H1 (cell line): ENCODE measurements at regions not wholly inside any gene's neighbourhood (a gene's known extent, or its start where the extent isn't known, plus 50 kb on each side); places are given as distances from the start of the nearest gene placed in this dataset.

Source experiments
- BACH1 ChIP-seq: IDR thresholded peaks from 2 replicates; pipeline ENCODE4 v1.6.1; 2012; ENCODE audit warnings: low read length, improper control_type of control experiment
- CBX8 ChIP-seq: fragments of 300-800, 300-1000 bp; sonication (generic); IDR thresholded peaks from 2 replicates; pipeline ENCODE4 v1.7.1; 2016; ENCODE audit warnings: low read depth, low read length, borderline replicate concordance
- CHD2 ChIP-seq: IDR thresholded peaks from 2 replicates; pipeline ENCODE4 v1.6.1; 2012; ENCODE audit warnings: low read length, improper control_type of control experiment
- EGR1 ChIP-seq: IDR thresholded peaks from 2 replicates; pipeline ENCODE4 v1.6.1; 2011; ENCODE audit warnings: low read depth, low read length, borderline replicate concordance
- EZH2 ChIP-seq: fragments of 200-600 bp; sonication (generic); IDR thresholded peaks from 2 replicates; pipeline ENCODE4 v1.7.1; 2012; ENCODE audit warnings: low read depth, mild to moderate bottlenecking, moderate library complexity, low read length, inconsistent platforms; ENCODE audit not compliant: severe bottlenecking
- FOSL1 ChIP-seq: IDR thresholded peaks from 2 replicates; pipeline ENCODE4 v1.6.1; 2011; ENCODE audit warnings: mild to moderate bottlenecking, low read depth, low read length, moderate library complexity; ENCODE audit not compliant: insufficient read depth
- HDAC2 ChIP-seq, 2 experiments: fragments of 300-600 bp in 1 of 2; sonication (generic) in 1 of 2; IDR thresholded peaks; 2 replicates each; pipeline ENCODE4 v1.6.1; 2011 to 2012; ENCODE audit warnings: low read depth in 2 of 2, low read length in 2 of 2, mild to moderate bottlenecking in 2 of 2, moderate library complexity in 2 of 2, borderline replicate concordance in 1 of 2, inconsistent platforms in 1 of 2
- POLR2A ChIP-seq, 2 experiments: IDR thresholded peaks; 1 replicate in 1 of 2; 2 replicates in 1 of 2; pipeline ENCODE4 v1.6.1; 2011; ENCODE audit warnings: low read depth in 2 of 2, low read length in 2 of 2, mild to moderate bottlenecking in 2 of 2; ENCODE audit errors: control extremely low read depth in 1 of 2
- POLR2AphosphoS5 ChIP-seq: IDR thresholded peaks from 2 replicates; pipeline ENCODE4 v1.6.1; 2011; ENCODE audit warnings: low read depth, low read length
- TAF1 ChIP-seq: IDR thresholded peaks from 2 replicates; pipeline ENCODE4 v1.6.1; 2011; ENCODE audit warnings: mild to moderate bottlenecking, low read depth, low read length
- ZNF274 ChIP-seq: IDR thresholded peaks from 2 replicates; pipeline ENCODE4 v1.7.0; 2012; ENCODE audit warnings: low read length, borderline replicate concordance; ENCODE audit errors: extremely low read depth
- TF ChIP-seq, protein P1 (sequence below), 3 experiments: IDR thresholded peaks; 1 replicate in 2 of 3; 2 replicates in 1 of 3; pipeline versions ENCODE4 v1.5.1 to v1.6.1; 2011; ENCODE audit warnings: low read length in 3 of 3, mild to moderate bottlenecking in 3 of 3, inconsistent platforms in 2 of 3, low read depth in 1 of 3, moderate library complexity in 1 of 3; ENCODE audit not compliant: insufficient read depth in 1 of 3; ENCODE audit errors: control extremely low read depth in 1 of 3

DNA sequence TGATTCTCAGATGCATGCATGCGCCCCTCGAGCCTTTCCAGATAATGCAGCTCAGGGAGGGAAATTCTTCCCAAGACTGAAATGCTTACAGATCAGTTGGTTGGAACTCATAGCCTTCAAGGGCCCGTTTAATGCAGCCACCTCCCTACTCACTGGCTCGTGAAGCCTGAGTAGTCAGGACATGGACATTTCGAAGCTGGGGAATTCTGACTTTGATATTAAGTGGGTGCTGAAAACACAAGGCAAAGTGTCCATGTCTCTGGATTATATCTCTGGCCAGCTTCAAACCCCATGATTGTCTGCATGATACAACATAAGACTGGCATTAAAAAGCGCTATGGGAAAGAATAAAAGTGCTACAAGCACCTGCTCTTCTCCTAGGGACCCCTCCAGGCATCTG, 207.5 kb downstream of the HERPUD2 start:
- no peak for TF ChIP-seq POLR2AphosphoS5
- no peak for TF ChIP-seq POLR2A (IDR thresholded peaks at IDR 0.05; ENCODE audit: control extremely low read depth in 1 of 2, low read depth in 2 of 2, low read length in 2 of 2)
- TF ChIP-seq, protein P1, sequence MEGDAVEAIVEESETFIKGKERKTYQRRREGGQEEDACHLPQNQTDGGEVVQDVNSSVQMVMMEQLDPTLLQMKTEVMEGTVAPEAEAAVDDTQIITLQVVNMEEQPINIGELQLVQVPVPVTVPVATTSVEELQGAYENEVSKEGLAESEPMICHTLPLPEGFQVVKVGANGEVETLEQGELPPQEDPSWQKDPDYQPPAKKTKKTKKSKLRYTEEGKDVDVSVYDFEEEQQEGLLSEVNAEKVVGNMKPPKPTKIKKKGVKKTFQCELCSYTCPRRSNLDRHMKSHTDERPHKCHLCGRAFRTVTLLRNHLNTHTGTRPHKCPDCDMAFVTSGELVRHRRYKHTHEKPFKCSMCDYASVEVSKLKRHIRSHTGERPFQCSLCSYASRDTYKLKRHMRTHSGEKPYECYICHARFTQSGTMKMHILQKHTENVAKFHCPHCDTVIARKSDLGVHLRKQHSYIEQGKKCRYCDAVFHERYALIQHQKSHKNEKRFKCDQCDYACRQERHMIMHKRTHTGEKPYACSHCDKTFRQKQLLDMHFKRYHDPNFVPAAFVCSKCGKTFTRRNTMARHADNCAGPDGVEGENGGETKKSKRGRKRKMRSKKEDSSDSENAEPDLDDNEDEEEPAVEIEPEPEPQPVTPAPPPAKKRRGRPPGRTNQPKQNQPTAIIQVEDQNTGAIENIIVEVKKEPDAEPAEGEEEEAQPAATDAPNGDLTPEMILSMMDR (IDR thresholded peaks at IDR 0.05; ENCODE audit: control extremely low read depth in 1 of 3, insufficient read depth in 1 of 3, low read depth in 1 of 3, low read length in 3 of 3), result no peak
- no peak for TF ChIP-seq BACH1
- no peak for TF ChIP-seq HDAC2 (IDR thresholded peaks at IDR 0.05; ENCODE audit: borderline replicate concordance in 1 of 2, low read depth in 2 of 2, low read length in 2 of 2)
- no peak for TF ChIP-seq CHD2
- TF ChIP-seq CBX8, result no peak
- TF ChIP-seq FOSL1, result no peak
- TF ChIP-seq EGR1, result no peak
- no peak for TF ChIP-seq EZH2
- no peak for TF ChIP-seq TAF1
- TF ChIP-seq ZNF274, result no peak
